AML-193 (cell line): ENCODE measurements at regions not wholly inside any gene's neighbourhood (a gene's known extent, or its start where the extent isn't known, plus 50 kb on each side); places are given as distances from the start of the nearest gene placed in this dataset.

Experiments used
- DNase-seq, 2 experiments: peaks; one replicate each; lab custom pipeline; 2025; lab: John Stamatoyannopoulos, UW

DNA sequence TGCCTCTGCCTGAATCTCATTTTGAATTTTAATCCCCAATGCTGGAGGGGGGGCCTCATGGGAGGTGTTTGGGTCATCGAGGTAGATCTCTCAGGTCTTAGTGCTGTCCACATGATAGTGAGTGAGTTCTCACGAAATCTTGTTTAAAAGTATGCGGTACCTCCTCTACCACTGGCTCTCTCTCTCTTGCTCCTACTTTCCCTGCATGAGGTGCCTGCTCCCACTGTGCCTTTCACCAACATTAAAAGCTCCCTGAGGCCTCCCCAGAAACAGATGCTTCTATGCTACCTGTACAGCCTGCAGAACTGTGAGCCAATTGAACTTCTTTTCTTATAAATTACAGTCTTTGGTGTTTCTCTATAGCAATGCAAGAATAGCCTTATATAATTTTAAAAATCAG lies 560.7 kb upstream of the CPEB2 start:
- DNase-seq, result no peak

DNA sequence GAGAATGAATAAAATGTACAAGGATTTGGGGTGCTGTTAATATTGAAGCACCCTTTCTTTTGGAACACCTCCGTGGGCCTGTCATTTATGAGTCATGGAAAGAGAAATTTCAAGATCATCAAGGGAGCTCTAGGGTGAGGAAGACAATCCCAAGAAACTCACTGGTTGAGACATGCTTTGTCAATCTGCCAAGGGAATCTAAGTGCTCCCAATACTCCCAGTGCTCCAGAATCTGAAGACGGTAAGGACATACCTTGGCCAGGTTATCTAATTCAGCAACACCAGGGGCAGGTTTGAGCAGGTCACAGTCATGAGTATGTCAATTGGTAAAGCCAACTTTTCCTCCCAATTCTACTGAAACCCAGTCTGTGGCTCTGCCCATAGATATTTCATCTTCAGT lies 556.4 kb upstream of the CPEB2 start:
- DNase-seq, result no peak

DNA sequence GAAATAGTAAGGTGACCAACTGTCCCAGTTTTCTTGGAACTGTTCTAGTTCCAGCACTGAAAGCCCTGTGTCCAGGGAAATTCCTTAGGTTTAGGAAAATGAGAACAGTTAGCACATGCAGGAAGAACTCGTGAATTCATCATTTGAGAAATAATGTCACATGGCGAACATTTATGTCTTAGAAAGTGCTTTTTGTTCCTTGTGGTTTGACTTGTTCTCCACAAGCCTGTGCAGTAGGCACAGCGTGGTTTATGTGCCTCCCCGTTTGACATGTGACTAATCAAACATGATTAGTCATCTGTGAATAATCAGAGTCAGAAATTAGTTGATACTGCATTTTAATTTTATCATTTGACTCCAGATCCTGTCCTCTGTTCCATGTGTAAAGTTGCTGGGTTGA lies 556.0 kb upstream of the CPEB2 start:
- DNase-seq, result no peak

DNA sequence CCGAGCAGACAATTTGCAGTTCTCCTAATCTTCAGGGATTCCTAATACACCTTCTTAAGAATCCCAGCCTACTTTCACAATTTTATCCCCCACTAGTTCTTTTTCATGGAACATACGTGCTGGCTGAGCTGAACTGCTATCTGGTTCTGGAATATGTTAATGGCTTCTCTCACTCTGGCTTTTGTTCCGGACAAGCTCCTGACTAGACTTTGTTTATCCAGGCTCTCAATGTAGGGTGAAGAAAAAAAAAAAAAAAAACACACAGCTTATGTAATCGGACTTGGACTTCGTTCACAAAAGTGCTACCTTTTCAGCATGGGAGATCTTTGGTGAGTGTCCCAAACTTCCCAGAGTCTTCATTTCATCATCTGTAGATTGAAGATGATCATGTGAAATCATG lies 555.4 kb upstream of the CPEB2 start:
- DNase-seq, result no peak

DNA sequence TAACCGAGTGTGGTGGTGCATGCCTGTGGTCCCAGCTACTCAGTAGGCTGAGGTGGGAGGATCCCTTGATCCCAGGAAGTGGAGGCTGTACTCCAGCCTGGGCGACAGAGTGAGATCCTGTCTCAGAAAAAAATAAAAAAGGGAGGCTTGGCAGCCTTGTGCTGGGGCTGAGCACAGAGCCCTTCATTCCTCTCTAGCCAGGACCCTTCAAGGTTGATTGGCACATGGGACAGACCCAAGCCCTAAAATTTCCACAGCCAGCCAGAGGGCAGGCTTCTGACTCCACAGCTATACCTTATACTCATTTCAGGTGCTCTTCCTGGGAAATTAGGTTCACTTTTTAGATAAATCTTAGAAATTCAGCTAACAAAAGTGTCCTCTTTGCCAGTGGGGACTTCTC lies 553.0 kb upstream of the CPEB2 start:
- DNase-seq, result no peak

DNA sequence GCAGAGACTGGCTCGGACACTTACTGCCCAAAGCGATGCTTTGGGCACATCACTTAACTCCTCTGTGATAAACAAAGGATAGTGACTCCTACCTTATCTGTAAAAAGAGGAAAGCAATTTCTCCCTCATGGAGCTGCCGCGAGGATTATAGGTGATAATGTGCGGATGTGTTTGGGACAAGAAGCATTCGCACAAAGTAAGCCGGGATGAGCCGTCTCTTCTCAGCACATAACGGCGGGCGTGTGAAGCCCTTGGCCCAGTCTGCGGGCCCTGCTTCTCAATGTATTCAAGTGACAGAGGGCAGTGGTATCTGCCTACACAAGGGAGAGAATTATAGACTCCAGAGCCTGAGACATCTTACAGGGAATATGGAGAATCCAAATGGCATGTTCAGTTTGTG lies 550.3 kb upstream of the CPEB2 start:
- no peak for DNase-seq

DNA sequence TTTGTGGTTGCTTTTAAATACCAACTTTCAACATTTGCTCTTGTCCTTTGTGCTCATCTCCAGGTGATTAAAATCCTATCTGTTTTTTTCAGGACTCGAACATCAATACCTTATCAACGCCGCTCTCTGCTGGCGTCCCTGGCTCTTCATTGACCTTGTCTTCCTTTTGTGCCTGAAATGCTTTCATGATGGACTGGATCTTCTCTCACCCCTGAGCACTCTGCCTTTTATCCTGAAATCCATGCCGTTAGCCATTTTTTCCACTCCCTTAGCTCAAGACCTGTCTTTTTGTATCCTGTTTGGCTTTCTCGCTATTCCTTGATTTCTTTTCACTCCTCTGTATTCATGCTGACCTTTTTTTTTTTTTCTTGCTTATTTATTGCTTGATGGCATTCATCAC lies 549.5 kb upstream of the CPEB2 start:
- no peak for DNase-seq

DNA sequence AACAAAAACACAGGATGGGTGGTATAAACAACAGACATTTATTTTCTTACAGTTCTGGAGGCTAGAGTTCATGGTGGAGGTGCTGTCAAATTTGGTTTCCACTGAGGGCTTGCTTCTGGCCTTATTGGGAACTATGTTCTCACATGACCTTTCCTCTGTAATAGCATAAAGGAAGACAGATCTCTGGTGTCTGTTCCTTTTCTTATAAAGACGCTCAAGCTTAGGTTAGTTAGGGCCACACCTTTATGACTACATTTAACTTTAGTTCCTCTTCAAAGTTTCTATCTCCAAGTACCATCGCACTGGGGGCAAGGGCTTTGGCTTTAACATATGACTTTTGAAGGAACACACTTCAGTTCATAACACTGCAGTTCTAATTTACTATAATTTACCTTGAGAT lies 543.8 kb upstream of the CPEB2 start:
- DNase-seq, result no peak

DNA sequence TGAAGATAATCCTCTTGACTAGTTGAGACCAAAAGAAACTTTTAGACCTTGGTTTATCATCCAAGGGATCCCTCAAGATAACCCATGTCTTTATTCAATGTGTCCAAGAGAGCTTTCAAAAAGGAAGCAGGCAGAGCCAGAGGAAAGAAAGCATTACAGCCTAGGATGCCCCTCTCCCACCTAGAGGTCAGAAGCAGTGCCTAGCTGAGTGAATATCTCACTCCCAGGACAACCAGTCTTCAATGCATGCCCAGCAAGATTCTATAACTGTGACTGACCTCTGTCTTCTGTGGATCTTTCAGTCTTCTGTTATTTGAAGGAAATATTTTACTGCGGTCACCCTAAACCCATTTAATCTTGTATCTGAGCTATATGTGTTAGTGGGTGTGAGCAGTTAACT lies 537.2 kb upstream of the CPEB2 start:
- DNase-seq, result no peak

DNA sequence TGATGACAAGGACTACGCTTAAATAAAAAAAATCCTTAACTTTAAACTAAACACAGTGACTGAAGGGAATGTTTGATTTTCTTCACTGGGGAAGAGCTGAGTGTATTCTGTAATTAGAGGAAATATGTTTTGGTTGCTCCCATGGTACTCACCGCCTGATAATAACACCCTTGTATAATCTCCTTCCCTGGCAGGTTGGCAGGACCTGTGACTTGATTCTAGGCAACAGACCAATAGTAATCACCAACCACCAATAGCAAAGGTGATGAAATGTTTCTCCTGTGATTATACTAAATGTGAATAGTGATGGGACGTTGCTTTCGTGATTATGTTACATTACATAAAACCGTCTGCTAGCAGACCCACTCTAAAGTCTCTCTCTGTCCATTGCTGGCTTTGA lies 536.8 kb upstream of the CPEB2 start:
- DNase-seq, result no peak

DNA sequence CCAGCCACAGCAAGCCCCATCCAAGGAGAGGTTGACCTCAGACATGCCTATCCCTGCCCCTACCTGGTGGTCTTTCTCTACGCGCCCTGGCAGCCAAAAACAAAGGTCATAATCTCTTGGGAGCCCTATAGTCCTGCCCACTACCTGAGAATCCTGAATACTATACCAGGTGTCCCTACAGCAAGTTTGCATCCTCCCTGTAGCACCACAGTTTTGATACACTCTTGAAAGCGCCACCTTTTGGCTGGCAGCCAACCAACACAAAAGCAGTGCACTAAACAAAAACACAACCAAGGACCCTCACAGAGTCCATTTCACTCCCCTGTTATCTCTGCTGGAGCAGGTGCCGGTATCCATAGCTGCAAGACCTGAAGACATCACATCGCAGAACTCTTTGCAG lies 523.8 kb upstream of the CPEB2 start:
- no peak for DNase-seq

DNA sequence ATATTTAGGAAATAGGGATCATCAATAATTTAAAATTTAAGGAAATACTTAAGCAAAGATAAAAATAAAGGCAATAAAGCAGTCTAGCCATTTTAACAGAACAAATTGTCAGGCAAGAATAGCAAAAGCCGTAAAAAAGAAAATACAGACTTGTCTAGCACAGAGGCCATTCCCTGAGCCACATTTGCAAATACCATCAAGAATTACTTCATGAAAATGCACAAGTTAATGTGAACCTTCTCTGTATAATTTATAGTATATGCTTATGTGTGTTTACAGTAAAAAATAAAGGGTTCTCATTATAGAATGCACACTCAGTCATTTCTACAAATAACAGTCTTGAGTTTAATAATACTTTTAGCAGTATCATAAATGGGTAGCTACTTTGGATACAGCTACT lies 505.9 kb upstream of the CPEB2 start:
- DNase-seq, result no peak

DNA sequence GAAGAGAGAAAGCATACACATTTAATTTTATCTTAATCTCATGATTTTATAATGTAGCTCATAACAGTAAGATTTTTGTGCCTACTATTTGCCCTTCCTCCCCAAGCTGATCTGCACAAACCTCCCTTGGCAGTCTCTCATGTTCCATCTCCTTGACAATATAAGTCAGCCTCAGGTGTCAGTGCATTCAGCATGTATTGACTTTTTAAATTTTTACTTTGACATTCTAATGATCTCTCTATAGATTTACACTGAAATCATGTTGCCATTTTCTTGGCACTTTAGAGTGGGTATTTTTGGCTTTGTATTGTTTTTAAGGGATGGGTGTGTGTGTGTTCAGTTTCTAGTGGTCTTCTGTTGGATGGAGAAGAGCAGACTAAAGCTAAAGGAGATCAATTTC lies 505.3 kb upstream of the CPEB2 start:
- no peak for DNase-seq

DNA sequence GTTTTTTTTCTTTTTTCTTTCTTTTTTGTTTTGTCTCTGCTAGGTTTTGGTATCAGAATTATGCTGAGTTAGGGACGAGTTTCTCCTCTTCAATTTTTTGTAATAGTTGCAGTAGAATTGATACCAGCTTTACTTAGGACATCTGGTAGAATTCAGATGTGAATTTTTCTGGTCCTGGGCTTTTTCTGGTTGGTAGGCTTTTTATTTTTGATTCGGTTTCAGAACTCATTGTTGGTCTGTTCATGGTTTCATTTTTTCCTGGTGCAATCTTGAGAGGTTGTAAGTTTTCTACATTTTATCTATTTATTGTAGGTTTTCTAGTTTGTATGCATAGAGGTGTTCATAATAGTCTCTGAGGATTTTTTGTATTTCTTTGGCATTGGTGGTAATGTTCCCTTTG lies 498.1 kb upstream of the CPEB2 start:
- DNase-seq, result no peak

DNA sequence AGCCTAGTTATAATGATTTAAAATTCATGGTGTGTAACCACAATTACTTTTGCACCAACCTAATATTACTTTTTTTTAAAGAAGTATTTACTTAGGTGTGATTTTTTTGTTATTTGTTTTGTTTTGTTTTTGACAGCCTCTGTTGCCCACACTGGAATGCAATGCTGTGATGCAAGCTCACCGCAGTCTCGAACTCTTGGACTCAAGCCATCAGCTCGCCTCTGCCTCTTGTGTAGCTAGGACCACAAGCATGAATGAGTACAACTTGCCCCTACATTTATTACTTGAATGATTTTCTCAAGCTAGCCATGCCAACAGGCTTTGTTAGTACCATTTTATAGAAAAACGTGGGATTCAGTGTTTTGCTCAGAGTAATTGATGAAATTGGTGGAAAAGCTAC lies 488.8 kb upstream of the CPEB2 start:
- DNase-seq, result no peak

DNA sequence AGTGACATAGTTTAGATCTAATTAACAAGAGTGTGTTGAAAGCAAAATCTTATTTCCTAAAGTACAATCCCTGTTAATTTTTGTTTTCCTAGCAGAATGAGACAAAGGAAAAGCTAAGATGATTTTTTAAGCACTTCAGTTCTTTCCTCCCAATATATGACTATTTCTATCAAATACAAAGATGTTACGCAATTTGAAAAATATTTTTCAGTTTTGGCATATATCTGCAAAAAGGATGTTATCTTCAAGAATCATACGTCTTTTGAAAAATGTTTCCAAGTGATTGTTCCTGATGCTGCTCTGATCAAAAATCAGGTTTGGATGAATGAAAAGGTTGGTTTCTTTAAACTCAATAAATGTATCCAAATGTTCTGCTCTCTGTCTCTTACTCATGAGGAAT lies 486.7 kb upstream of the CPEB2 start:
- DNase-seq, result no peak

DNA sequence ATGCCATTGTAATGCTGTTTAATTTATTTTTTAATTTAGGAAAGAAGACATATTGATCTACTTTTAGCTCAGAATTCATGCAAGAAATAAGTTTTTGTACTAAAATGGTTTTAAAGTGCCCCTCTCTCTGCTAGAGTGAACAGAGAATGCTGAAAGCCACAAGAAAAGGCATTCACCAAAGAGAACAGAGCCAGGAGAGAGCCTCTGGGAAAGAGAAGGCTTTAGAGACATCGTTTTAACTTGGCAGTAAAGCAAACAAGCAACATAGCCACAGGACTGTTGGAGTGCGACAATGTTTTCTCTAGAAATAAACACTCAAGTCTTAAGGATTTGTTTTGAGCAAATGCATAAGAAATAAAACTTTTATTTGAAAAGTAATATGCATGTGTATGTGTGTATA lies 484.1 kb upstream of the CPEB2 start:
- DNase-seq, result no peak

DNA sequence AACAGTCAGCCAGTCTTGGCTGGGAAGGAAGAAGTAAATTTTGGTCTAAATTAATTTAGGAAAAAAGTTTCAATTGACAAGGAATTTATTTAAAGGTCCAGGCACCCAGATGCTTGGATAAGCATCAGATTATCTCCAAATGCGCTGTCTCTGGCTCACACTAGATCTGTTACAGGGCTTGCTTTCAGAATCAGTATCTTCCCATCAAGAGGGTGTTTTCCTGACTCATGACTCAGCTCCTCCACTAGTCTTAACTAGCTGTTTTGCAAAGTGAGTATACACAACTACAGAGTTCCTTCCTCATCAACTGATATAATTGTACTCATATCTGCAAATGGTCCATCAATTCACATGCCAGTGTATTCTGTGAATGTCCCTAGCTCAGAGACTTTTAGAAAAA lies 482.1 kb upstream of the CPEB2 start:
- no peak for DNase-seq

DNA sequence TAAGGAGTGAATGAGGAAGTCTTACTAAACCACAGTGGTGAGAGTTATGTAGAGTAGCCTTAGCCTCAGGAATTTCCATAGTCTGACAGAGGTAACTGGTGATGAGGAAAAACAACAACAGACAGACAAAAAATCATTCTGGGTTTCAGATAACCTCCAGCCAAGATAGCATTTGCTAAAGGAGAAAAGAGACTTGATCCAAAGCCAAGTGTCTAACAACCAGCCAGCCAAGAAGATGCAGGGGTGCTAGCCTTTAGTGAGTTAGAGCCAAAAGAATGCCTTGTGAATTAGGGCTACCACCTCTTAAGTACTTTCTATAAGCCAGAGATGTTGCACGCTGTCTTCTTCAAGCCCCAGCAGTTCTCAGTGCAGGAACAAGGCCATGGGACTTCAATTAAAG lies 478.0 kb upstream of the CPEB2 start:
- DNase-seq, result no peak

DNA sequence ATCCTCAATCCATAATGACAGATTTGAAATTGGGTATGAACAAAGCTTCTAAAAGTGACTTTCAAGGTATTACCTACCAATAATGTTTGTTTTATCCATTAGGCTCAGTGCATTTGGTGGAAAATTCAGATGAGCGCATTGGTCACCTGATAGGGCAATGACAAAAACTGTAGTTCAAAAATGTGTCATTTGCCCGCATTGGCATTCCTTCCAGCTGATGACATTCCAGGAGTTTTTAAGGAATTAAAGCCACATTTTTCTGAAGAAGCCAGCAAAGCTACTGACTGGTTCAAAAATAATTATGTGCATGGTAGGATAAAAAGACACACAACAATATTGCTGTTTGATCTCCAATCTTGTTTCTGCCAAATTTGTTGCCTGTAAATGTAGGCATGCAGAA lies 473.4 kb upstream of the CPEB2 start:
- no peak for DNase-seq

DNA sequence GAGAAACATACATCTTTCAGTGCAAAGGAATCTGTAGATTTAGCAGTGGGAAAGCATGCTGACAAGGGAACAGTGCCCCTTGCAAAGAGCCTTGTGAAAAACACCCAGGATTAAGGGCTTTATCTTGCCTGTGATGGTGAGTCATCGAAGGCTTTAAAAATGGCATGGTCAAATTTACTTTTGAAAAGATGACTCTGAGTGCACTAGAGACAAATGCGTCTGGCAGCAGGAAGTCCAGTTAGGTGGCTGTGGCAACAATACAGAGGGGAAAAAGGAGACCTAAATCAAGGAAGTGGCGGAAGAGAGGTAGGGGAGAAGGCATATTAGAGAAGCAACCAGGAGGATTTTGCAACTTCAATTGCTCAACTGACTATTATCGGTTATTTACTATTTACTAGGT lies 472.6 kb upstream of the CPEB2 start:
- peak; percentile 36 to 47 for DNase-seq

DNA sequence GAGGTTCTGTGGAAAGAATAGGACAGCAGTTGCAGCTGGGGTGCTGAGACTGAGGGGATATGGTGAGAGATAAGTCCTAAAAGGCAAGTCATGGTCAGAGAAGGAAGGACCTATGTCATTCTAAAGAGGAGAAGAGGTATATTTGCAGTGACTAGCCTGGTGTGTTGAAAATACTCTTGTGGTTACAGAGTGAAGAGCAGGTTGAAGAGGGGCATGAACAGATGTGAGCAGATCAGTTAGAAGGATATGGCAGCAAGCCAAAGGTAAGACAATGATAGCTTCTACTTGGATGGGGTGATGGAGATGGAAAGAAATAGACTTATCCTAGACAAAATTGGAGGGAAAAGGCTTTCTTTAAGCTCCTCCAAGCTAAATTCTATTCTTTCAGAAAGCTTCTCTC lies 469.8 kb upstream of the CPEB2 start:
- no peak for DNase-seq

DNA sequence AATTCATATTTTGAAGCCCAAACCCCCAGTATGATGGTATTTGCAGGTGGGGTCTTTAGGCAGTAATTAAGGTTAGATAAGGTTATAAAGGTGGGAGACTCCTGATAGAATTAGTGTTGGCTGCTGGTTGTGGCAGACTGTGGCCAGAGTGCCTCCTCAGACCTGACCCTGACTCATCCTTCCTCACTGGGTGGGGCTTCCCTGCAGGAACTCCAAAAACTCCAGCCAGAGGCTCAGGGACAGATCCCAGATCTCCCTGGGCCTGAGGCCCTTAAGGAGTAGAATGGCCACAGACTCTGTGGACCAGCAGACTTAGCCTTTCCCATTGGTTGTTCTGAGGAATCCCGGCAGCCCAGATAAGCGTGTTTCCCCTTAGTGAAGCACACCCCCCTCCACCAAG lies 463.0 kb upstream of the CPEB2 start:
- no peak for DNase-seq

DNA sequence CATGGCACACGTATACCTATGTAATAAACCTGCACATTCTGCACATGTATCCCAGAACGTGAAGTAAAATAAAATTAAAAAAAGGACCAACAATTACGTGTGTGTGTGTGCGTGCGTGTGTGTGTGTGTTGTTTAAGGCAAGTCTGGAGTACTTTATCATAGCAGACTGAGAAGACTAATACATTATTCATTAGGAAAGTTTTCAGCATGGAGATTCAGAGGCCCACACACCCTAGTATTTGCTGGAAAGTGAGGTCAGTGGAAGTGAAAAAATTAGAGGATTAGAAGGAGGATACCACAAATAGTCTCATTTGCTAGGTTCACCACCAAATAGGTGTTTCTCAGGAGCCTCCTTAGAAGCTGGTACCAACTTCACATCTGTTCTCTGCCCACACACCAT lies 457.1 kb upstream of the CPEB2 start:
- no peak for DNase-seq

DNA sequence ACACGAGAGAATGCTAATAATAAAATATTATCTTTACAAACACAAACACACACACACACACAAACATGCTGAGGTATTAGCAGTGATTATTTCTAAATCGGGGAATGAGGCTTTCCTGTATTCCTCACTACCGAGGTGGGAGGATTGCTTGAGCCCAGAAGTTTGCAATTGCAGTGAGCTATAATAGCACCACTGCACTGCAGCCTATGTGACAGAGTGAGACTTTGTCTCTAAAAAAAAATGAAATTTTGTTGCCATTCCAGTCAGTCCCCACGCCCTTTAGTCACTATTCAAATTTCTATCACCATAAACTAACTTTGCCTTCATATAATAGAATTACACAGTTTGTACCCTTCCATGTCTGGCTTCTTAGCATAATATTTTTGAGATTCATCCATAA lies 456.5 kb upstream of the CPEB2 start:
- DNase-seq, result no peak

DNA sequence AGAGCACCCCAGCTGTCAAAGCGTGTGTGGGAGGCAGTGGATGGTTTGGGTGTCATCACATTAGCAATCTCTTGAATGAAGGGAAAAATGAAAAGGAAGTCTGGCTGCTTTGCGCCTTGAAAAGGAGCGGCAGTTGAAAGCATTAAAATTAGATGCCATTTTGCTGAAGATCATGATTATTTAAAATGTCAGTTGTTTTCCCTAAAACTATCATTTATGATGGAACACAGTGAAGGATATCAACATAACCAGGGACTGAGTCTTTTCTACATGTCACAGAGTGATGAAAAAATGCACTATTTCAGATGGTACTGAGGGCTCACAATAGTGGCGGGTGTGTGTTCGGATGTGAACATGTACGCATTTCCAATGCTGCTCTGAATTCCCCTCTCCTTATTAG lies 450.2 kb upstream of the CPEB2 start:
- DNase-seq, result no peak
